ENCODE measurements at regions not wholly inside any gene's neighbourhood (a gene's known extent, or its start where the extent isn't known, plus 50 kb on each side); places are given as distances from the start of the nearest gene placed in this dataset.
A peak's percentile ranks its signal among the peaks of the same experiment; 100 is the strongest.

DNA sequence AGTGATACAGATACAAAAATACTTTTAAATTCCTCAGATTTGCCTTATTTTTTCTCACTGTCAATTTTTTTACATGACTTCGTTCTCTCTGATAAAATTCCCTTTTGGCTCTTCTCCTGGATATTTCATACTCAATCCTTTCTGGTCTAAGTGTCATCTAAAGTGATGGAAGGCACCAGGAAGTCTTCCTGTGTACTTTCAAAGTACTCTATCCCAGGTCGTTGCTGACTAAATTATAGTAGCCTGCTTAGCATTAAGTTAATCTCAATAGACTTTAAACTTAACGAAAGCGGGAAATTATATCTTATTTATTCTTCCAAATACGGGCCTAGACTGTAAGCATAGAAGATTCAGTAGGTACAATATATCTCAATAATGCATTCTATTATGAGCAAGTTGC is 67.8 kb downstream of the CASP12 start:
- Histone ChIP-seq H3K27me3 (ENCODE audit: insufficient read depth, low read length) (no peaks in the 10 kb centered on the region), H3K36me3 (ENCODE audit: insufficient read depth, low read length) (no peaks in the 10 kb centered on the region), H2AFZ (ENCODE audit: low read length, unreplicated experiment) (peak overlapping the region; percentile 20), H3K27ac (ENCODE audit: low read depth, low read length) (peak overlapping the region; percentile 74), H3K4me1 (ENCODE audit: control insufficient read depth, insufficient read depth, low read length, unreplicated experiment) (peaks cover 16% of the 10 kb centered on the region), H3K4me3 (ENCODE audit: low read depth, low read length) (no peak overlapping the region), H3K79me2 (ENCODE audit: control insufficient read depth, insufficient read depth, low read length, unreplicated experiment) (no peaks in the 10 kb centered on the region)

DNA sequence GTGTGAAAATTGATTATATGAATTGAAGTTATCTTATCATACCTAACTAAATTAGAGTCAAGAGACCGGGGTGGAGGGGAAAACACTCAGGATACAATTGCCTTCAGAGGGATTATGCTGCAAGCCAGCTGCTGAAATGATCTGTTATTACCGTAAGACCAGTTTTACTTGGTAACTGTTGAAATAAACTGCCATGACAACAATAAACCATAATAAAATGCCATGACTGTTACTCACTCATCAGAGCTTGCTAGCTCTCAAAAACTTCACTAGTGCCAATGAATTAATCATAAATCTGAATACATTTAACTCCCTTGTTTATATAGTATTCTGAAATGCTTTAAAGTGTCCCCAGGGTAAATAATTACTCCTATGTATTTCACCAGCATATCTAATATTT is 68.2 kb downstream of the CASP12 start:
- Histone ChIP-seq H3K36me3 (ENCODE audit: insufficient read depth, low read length) (no peaks in the 10 kb centered on the region), H3K27ac (ENCODE audit: low read depth, low read length) (peak overlapping the region; percentile 74), H3K4me1 (ENCODE audit: control insufficient read depth, insufficient read depth, low read length, unreplicated experiment) (peaks cover 16% of the 10 kb centered on the region), H3K27me3 (ENCODE audit: insufficient read depth, low read length) (no peaks in the 10 kb centered on the region), H3K79me2 (ENCODE audit: control insufficient read depth, insufficient read depth, low read length, unreplicated experiment) (no peaks in the 10 kb centered on the region), H2AFZ (ENCODE audit: low read length, unreplicated experiment) (peak overlapping the region; percentile 20), H3K4me3 (ENCODE audit: low read depth, low read length) (no peak overlapping the region)

DNA sequence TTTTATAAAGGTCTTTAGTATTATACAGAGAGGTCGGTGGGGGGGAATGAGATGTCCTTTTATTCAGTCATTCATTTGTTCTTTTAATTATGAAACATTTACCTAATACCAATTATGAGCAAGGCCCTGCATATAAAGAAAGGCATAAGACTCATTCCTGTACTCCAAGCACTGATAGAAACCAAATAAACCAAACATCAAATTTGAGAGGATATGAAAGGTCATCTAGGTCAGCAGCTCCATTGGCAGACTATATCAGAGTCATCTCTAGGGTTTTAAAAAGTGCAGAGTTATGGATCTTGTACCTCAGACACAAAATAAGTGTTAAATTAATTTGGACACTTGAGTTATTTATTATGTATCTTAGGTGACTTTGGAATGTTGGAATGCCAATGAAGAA is 71.5 kb downstream of the CASP12 start:
- no peaks in the 10 kb centered on the region for H3K36me3 ChIP-seq (ENCODE audit: insufficient read depth, low read length)
- no peak overlapping the region for H3K4me3 ChIP-seq (ENCODE audit: low read depth, low read length)
- no peaks in the 10 kb centered on the region for H3K27me3 ChIP-seq (ENCODE audit: insufficient read depth, low read length)
- no peaks in the 10 kb centered on the region for H3K79me2 ChIP-seq (ENCODE audit: control insufficient read depth, insufficient read depth, low read length, unreplicated experiment)
- peaks cover 16% of the 10 kb centered on the region for H3K4me1 ChIP-seq (ENCODE audit: control insufficient read depth, insufficient read depth, low read length, unreplicated experiment)
- H2AFZ ChIP-seq (ENCODE audit: low read length, unreplicated experiment): no peak overlapping the region
- no peak overlapping the region for H3K27ac ChIP-seq (ENCODE audit: low read depth, low read length)

- Histone ChIP-seq H3K4me3 (ENCODE audit: low read depth, low read length) (no peak overlapping the region), H3K79me2 (ENCODE audit: control insufficient read depth, insufficient read depth, low read length, unreplicated experiment) (no peaks in the 10 kb centered on the region), H2AFZ (ENCODE audit: low read length, unreplicated experiment) (no peak overlapping the region), H3K4me1 (ENCODE audit: control insufficient read depth, insufficient read depth, low read length, unreplicated experiment) (peaks cover 4% of the 10 kb centered on the region), H3K27ac (ENCODE audit: low read depth, low read length) (no peak overlapping the region), H3K36me3 (ENCODE audit: insufficient read depth, low read length) (no peaks in the 10 kb centered on the region), H3K27me3 (ENCODE audit: insufficient read depth, low read length) (no peaks in the 10 kb centered on the region)
Observed at GRCh38 chr11:104823657-104824056, 74.6 kb downstream of the CASP12 start.

DNA sequence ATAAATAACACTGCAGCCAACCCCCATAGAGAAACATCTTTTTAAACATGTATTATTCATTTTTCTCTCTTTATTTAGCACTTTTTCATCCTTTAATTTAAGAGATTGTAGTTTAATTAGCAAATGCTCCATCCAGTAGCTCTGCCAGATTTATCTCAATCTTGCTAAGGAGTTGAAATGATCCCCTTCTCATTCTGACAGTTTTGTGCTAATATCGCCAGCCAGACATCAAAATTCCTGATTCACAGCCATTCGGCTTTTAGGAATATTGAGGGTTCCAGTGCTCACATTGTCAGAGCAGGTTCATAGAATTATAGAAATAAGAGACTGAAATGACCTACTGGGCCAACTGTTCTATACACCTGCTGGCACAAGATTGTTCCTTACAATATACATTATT is 77.8 kb downstream of the CASP12 start:
- Histone ChIP-seq H3K4me1 (ENCODE audit: control insufficient read depth, insufficient read depth, low read length, unreplicated experiment) (no peaks in the 10 kb centered on the region), H2AFZ (ENCODE audit: low read length, unreplicated experiment) (no peak overlapping the region), H3K27ac (ENCODE audit: low read depth, low read length) (no peak overlapping the region), H3K36me3 (ENCODE audit: insufficient read depth, low read length) (no peaks in the 10 kb centered on the region), H3K27me3 (ENCODE audit: insufficient read depth, low read length) (no peaks in the 10 kb centered on the region), H3K4me3 (ENCODE audit: low read depth, low read length) (no peak overlapping the region), H3K79me2 (ENCODE audit: control insufficient read depth, insufficient read depth, low read length, unreplicated experiment) (no peaks in the 10 kb centered on the region)

GRCh38 chr11:104819603-104820002 is 78.7 kb downstream of the CASP12 start:
- no peak overlapping the region for H2AFZ ChIP-seq (ENCODE audit: low read length, unreplicated experiment)
- no peaks in the 10 kb centered on the region for H3K36me3 ChIP-seq (ENCODE audit: insufficient read depth, low read length)
- no peaks in the 10 kb centered on the region for H3K79me2 ChIP-seq (ENCODE audit: control insufficient read depth, insufficient read depth, low read length, unreplicated experiment)
- no peak overlapping the region for H3K4me3 ChIP-seq (ENCODE audit: low read depth, low read length)
- H3K4me1 ChIP-seq (ENCODE audit: control insufficient read depth, insufficient read depth, low read length, unreplicated experiment): no peaks in the 10 kb centered on the region
- no peaks in the 10 kb centered on the region for H3K27me3 ChIP-seq (ENCODE audit: insufficient read depth, low read length)
- H3K27ac ChIP-seq (ENCODE audit: low read depth, low read length): no peak overlapping the region

GRCh38 chr11:104819107-104819506 is 79.2 kb downstream of the CASP12 start:
- no peak overlapping the region for H3K27ac ChIP-seq (ENCODE audit: low read depth, low read length)
- H3K79me2 ChIP-seq (ENCODE audit: control insufficient read depth, insufficient read depth, low read length, unreplicated experiment): no peaks in the 10 kb centered on the region
- H3K36me3 ChIP-seq (ENCODE audit: insufficient read depth, low read length): no peaks in the 10 kb centered on the region
- no peak overlapping the region for H3K4me3 ChIP-seq (ENCODE audit: low read depth, low read length)
- no peak overlapping the region for H2AFZ ChIP-seq (ENCODE audit: low read length, unreplicated experiment)
- no peaks in the 10 kb centered on the region for H3K4me1 ChIP-seq (ENCODE audit: control insufficient read depth, insufficient read depth, low read length, unreplicated experiment)
- H3K27me3 ChIP-seq (ENCODE audit: insufficient read depth, low read length): no peaks in the 10 kb centered on the region

DNA sequence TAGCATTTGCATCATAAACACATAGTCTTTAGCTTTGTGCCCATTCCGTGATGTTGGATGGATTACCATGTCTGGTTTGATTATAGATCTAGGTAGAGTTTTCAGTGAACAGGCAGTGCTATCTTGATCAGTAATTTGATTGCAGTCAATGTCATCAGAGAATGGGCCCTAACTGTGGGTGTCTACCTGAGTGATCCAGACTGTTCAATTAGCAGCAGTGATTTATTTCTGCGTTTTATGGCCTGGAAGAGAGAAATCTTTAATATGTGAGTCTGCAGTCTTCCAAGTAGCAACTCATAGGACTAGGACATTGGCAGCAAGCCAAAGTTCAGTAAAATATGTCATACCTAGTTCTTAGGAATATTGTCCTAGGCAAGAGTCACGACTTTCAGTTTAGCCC is 80.3 kb downstream of the CASP12 start:
- H3K4me1 ChIP-seq (ENCODE audit: control insufficient read depth, insufficient read depth, low read length, unreplicated experiment): no peaks in the 10 kb centered on the region
- no peak overlapping the region for H2AFZ ChIP-seq (ENCODE audit: low read length, unreplicated experiment)
- no peak overlapping the region for H3K4me3 ChIP-seq (ENCODE audit: low read depth, low read length)
- no peaks in the 10 kb centered on the region for H3K36me3 ChIP-seq (ENCODE audit: insufficient read depth, low read length)
- H3K27ac ChIP-seq (ENCODE audit: low read depth, low read length): no peak overlapping the region
- no peaks in the 10 kb centered on the region for H3K27me3 ChIP-seq (ENCODE audit: insufficient read depth, low read length)
- H3K79me2 ChIP-seq (ENCODE audit: control insufficient read depth, insufficient read depth, low read length, unreplicated experiment): no peaks in the 10 kb centered on the region

GRCh38 chr11:104813532-104813931 is 84.7 kb downstream of the CASP12 start:
- H3K27me3 ChIP-seq (ENCODE audit: insufficient read depth, low read length): no peaks in the 10 kb centered on the region
- no peaks in the 10 kb centered on the region for H3K36me3 ChIP-seq (ENCODE audit: insufficient read depth, low read length)
- no peak overlapping the region for H2AFZ ChIP-seq (ENCODE audit: low read length, unreplicated experiment)
- no peak overlapping the region for H3K4me3 ChIP-seq (ENCODE audit: low read depth, low read length)
- no peak overlapping the region for H3K27ac ChIP-seq (ENCODE audit: low read depth, low read length)
- H3K79me2 ChIP-seq (ENCODE audit: control insufficient read depth, insufficient read depth, low read length, unreplicated experiment): no peaks in the 10 kb centered on the region
- H3K4me1 ChIP-seq (ENCODE audit: control insufficient read depth, insufficient read depth, low read length, unreplicated experiment): no peaks in the 10 kb centered on the region

- Histone ChIP-seq H3K27me3 (ENCODE audit: insufficient read depth, low read length) (no peaks in the 10 kb centered on the region), H2AFZ (ENCODE audit: low read length, unreplicated experiment) (no peak overlapping the region), H3K79me2 (ENCODE audit: control insufficient read depth, insufficient read depth, low read length, unreplicated experiment) (no peaks in the 10 kb centered on the region), H3K4me3 (ENCODE audit: low read depth, low read length) (no peak overlapping the region), H3K36me3 (ENCODE audit: insufficient read depth, low read length) (no peaks in the 10 kb centered on the region), H3K4me1 (ENCODE audit: control insufficient read depth, insufficient read depth, low read length, unreplicated experiment) (no peaks in the 10 kb centered on the region), H3K27ac (ENCODE audit: low read depth, low read length) (no peak overlapping the region)
Observed at GRCh38 chr11:104812103-104812788, 86.0 kb downstream of the CASP12 start.

DNA sequence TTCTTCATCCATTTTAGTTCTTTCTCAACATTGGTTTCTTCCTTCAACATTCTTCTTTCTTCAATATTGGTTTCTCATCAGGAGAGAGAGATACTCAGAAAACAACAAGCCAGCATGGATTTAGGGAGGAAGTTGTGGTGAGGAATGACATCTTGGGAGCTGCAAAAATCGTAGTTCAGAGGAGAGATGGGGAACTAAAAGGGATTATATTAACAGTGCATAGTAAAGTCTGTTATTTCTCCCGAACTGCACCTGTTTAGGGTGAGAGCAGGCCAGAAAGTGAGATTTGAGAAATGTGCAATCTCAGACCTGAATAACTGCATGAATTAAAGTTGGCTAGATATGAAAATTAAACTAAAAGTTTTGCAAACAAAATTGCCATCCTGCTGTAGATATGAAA is 94.5 kb downstream of the CASP12 start:
- Histone ChIP-seq H3K4me3 (ENCODE audit: low read depth, low read length) (no peak overlapping the region), H3K4me1 (ENCODE audit: control insufficient read depth, insufficient read depth, low read length, unreplicated experiment) (peaks cover 5% of the 10 kb centered on the region), H2AFZ (ENCODE audit: low read length, unreplicated experiment) (peak overlapping the region; percentile 50), H3K27me3 (ENCODE audit: insufficient read depth, low read length) (no peaks in the 10 kb centered on the region), H3K79me2 (ENCODE audit: control insufficient read depth, insufficient read depth, low read length, unreplicated experiment) (no peaks in the 10 kb centered on the region), H3K36me3 (ENCODE audit: insufficient read depth, low read length) (no peaks in the 10 kb centered on the region), H3K27ac (ENCODE audit: low read depth, low read length) (no peak overlapping the region)
